ENCODE measurements at regions not wholly inside any gene's neighbourhood (a gene's known extent, or its start where the extent isn't known, plus 50 kb on each side); places are given as distances from the start of the nearest gene placed in this dataset.

DNA sequence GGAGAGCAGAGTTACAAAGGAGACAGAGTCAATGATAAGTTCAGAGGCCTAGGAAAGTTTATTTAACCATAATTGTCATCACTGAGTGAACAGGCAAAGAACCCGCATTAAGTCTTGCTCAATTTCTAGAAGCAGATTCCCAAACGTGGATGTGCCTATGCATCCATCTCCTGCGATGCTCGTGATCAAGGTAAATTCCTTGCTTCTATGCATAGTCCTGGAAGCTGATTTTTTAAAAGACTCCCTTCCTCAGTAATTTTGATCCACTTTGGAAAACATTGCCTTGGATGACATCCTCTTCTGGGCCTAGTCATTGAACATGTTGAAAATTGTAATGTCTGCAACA is 116.4 kb downstream of the TNFSF18 start:
- BruUV-seq (replicated peaks) = TSS peak; percentile 84
- Histone ChIP-seq H3K4me1 (ENCODE audit: insufficient read depth, low read length, poor library complexity, severe bottlenecking) (peaks cover 34% of the 10 kb centered on the region), H3K27ac (ENCODE audit: low read depth, low read length, poor library complexity, severe bottlenecking) (peak overlapping the region; percentile 86)

DNA sequence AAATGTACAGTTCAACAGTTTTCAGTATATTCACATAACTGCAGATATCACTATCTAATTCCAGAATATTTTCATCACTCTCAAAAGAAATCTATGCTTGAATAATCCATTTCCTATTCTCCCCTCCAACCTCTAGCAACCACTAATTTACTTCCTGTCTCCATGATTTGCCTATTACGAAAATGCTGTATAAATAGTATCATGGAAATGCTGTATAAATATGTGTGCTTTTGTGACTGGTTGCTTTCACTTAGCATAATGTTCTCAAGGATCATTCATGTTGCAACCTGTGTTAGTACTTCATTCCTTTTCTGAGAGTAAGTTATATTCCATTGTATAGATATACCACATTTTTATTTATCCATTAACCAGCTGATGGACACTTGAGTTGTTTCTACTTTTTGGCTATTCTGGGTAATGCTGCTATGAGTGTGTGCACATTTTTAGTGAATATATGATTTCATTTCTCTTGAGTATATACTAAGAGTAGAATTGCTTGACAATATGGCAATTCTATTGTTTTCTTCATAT is 115.6 kb downstream of the TNFSF18 start:
- Histone ChIP-seq H3K9me3 (ENCODE audit: low read depth, low read length, poor library complexity, severe bottlenecking) (no peaks in the 10 kb centered on the region), H3K27me3 (replicated peaks; ENCODE audit: insufficient read depth, low read depth, low read length, poor library complexity) (no peaks in the 10 kb centered on the region), H3K4me1 (ENCODE audit: insufficient read depth, low read length, poor library complexity, severe bottlenecking) (peaks cover 41% of the 10 kb centered on the region), H3K27ac (ENCODE audit: low read depth, low read length, poor library complexity, severe bottlenecking) (peak overlapping the region; percentile 86), H3K4me3 (ENCODE audit: low read depth, low read length, poor library complexity, severe bottlenecking) (no peak overlapping the region), H3K36me3 (ENCODE audit: insufficient read depth, low read length, poor library complexity, severe bottlenecking) (no peaks in the 10 kb centered on the region)
- ChIA-PET CTCF (no interaction called here), POLR2A (ENCODE audit: low non-redundant PET) (no interaction called here)
- no TSS peak for BruUV-seq (replicated peaks)
- intact Hi-C loops (cut with micrococcal nuclease; ENCODE audit: unreplicated experiment) = no loop called here
- DNase-seq (ENCODE audit: low spot score) = peak; percentile 71
- TF ChIP-seq, protein P1, sequence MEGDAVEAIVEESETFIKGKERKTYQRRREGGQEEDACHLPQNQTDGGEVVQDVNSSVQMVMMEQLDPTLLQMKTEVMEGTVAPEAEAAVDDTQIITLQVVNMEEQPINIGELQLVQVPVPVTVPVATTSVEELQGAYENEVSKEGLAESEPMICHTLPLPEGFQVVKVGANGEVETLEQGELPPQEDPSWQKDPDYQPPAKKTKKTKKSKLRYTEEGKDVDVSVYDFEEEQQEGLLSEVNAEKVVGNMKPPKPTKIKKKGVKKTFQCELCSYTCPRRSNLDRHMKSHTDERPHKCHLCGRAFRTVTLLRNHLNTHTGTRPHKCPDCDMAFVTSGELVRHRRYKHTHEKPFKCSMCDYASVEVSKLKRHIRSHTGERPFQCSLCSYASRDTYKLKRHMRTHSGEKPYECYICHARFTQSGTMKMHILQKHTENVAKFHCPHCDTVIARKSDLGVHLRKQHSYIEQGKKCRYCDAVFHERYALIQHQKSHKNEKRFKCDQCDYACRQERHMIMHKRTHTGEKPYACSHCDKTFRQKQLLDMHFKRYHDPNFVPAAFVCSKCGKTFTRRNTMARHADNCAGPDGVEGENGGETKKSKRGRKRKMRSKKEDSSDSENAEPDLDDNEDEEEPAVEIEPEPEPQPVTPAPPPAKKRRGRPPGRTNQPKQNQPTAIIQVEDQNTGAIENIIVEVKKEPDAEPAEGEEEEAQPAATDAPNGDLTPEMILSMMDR (conservative IDR thresholded peaks at IDR 0.05; ENCODE audit: low read depth, low read length) = no peak
- TF ChIP-seq EZH2 (IDR thresholded peaks at IDR 0.05; ENCODE audit: borderline replicate concordance, low read depth, low read length, poor library complexity, severe bottlenecking) = no peak

More for the DNA sequence above, 116.4 kb downstream of the TNFSF18 start:
- Histone ChIP-seq H3K36me3 (ENCODE audit: insufficient read depth, low read length, poor library complexity, severe bottlenecking) (no peaks in the 10 kb centered on the region), H3K9me3 (ENCODE audit: low read depth, low read length, poor library complexity, severe bottlenecking) (no peaks in the 10 kb centered on the region), H3K4me3 (ENCODE audit: low read depth, low read length, poor library complexity, severe bottlenecking) (no peak overlapping the region), H3K27me3 (replicated peaks; ENCODE audit: insufficient read depth, low read depth, low read length, poor library complexity) (no peaks in the 10 kb centered on the region)
- DNase-seq (ENCODE audit: low spot score) = no peak
- intact Hi-C loops (cut with micrococcal nuclease; ENCODE audit: unreplicated experiment) = no loop called here
- CTCF ChIA-PET = no interaction called here
- POLR2A ChIA-PET (ENCODE audit: low non-redundant PET) = no interaction called here
- TF ChIP-seq EZH2 (IDR thresholded peaks at IDR 0.05; ENCODE audit: borderline replicate concordance, low read depth, low read length, poor library complexity, severe bottlenecking) = no peak
- TF ChIP-seq, protein P1 (conservative IDR thresholded peaks at IDR 0.05; ENCODE audit: low read depth, low read length) = no peak

DNA sequence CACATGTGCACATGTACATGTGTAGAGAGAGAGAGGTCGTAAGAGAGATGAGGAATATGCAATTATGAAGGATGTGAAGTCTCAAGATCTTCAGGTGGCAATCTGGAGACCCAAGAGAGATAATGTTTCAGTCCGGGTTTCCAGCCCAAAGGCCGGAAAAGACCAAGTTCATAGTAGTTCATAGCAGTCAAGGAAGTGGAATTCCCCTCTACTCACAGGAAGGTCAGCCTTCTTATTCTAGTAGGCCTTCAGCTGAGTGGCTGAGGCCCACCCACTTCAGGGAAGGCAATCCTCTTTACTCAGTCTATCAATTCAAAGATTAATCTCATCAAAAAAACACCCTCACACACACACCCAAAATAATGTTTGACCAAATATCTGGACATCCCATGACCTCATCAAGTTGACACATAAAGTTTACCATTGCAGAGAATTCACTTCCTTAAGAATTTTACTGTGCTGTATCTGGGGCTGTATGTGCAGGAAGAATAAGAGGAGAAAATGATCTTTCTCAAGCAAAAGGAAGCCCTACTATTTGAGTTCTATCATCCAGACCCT is 114.6 kb downstream of the TNFSF18 start:
- ChIA-PET POLR2A (ENCODE audit: low non-redundant PET) (no interaction called here), CTCF (no interaction called here)
- intact Hi-C loops (cut with micrococcal nuclease; ENCODE audit: unreplicated experiment) = no loop called here
- Histone ChIP-seq H3K9me3 (ENCODE audit: low read depth, low read length, poor library complexity, severe bottlenecking) (no peaks in the 10 kb centered on the region), H3K27ac (ENCODE audit: low read depth, low read length, poor library complexity, severe bottlenecking) (no peak overlapping the region), H3K4me3 (ENCODE audit: low read depth, low read length, poor library complexity, severe bottlenecking) (no peak overlapping the region), H3K27me3 (replicated peaks; ENCODE audit: insufficient read depth, low read depth, low read length, poor library complexity) (no peaks in the 10 kb centered on the region), H3K4me1 (ENCODE audit: insufficient read depth, low read length, poor library complexity, severe bottlenecking) (peaks cover 48% of the 10 kb centered on the region), H3K36me3 (ENCODE audit: insufficient read depth, low read length, poor library complexity, severe bottlenecking) (no peaks in the 10 kb centered on the region)
- TF ChIP-seq, protein P1 (conservative IDR thresholded peaks at IDR 0.05; ENCODE audit: low read depth, low read length) = no peak
- no peak for TF ChIP-seq EZH2 (IDR thresholded peaks at IDR 0.05; ENCODE audit: borderline replicate concordance, low read depth, low read length, poor library complexity, severe bottlenecking)
- no peak for DNase-seq (ENCODE audit: low spot score)
- BruUV-seq (replicated peaks) = no TSS peak
